Gastrocnemius medialis (tissue), 4 donors: ENCODE measurements at regions not wholly inside any gene's neighbourhood (a gene's known extent, or its start where the extent isn't known, plus 50 kb on each side); places are given as distances from the start of the nearest gene placed in this dataset.

Source experiments
- ATAC-seq, 2 donors: fragments of 150-250 bp; one replicate each; pipeline ENCODE4 v1.9.1; 2016
- DNase-seq, 2 donors: peaks; one replicate each; pipeline ENCODE4 v3.0.0-alpha.2; 2019
- H3K27ac ChIP-seq, 4 donors: fragments of 200-600 bp; sonication (generic); 1 replicate in 1 of 4; 2 replicates in 3 of 4; pipeline ENCODE4 v1.5.1; 2016 to 2018; ENCODE audit warnings: mild to moderate bottlenecking in 2 of 4, moderate library complexity in 1 of 4
- H3K27me3 ChIP-seq, 3 donors: fragments of 200-600 bp; sonication (generic) in 2 of 3; 1 replicate in 1 of 3; 2 replicates in 2 of 3; pipeline versions ENCODE4 v1.5.1 to v1.6.0; 2016 to 2019; ENCODE audit warnings: mild to moderate bottlenecking in 1 of 3, moderate library complexity in 1 of 3
- H3K36me3 ChIP-seq, 2 donors: fragments of 200-600 bp; sonication (generic) in 1 of 2; one replicate each; pipeline ENCODE4 v1.5.1; 2017 to 2018
- H3K4me1 ChIP-seq, 2 donors: fragments of 200-600 bp; sonication (generic) in 1 of 2; one replicate each; pipeline ENCODE4 v1.5.1; 2016 to 2017; ENCODE audit warnings: mild to moderate bottlenecking in 2 of 2
- H3K4me3 ChIP-seq, 4 donors: fragments of 200-600 bp; sonication (generic) in 3 of 4; 1 replicate in 1 of 4; 2 replicates in 3 of 4; pipeline ENCODE4 v1.5.1; 2016 to 2019; ENCODE audit warnings: mild to moderate bottlenecking in 2 of 4
- H3K9me3 ChIP-seq, 3 donors: fragments of 200-600 bp; sonication (generic) in 2 of 3; 1 replicate in 1 of 3; 2 replicates in 2 of 3; pipeline ENCODE4 v1.5.1; 2016 to 2019
- POLR2A ChIP-seq, 2 donors: fragments of 450-650 bp; IDR thresholded peaks; one replicate each; pipeline ENCODE4 v1.6.1; 2017; ENCODE audit warnings: antibody characterized with exemption in 2 of 2, mild to moderate bottlenecking in 2 of 2, moderate library complexity in 2 of 2
- in situ Hi-C, 4 donors: fragments of 200-750 bp; cut with MboI; loops; one replicate each; pipeline versions ENCODE4 v1.15.0 to v1.8.0; 2017; ENCODE audit warnings: low sequenced_read_pairs in 4 of 4
- intact Hi-C: fragments of 100-400 bp; cut with DNase I; formaldehyde crosslinking; loops from one replicate; pipeline ENCODE4 v1.15.1; 2023; ENCODE audit warnings: low total_unique reads
- TF ChIP-seq, protein P1 (sequence below), 5 experiments: fragments of 450-650 bp in 3 of 5; fragments of 200-600 bp in 2 of 5; sonication (generic) in 2 of 5; IDR thresholded peaks in 4 of 5; conservative IDR thresholded peaks in 1 of 5; 1 replicate in 4 of 5; 2 replicates in 1 of 5; pipeline ENCODE4 v1.5.1; 2016 to 2019; ENCODE audit warnings: antibody characterized with exemption in 5 of 5, mild to moderate bottlenecking in 3 of 5, moderate library complexity in 3 of 5

DNA sequence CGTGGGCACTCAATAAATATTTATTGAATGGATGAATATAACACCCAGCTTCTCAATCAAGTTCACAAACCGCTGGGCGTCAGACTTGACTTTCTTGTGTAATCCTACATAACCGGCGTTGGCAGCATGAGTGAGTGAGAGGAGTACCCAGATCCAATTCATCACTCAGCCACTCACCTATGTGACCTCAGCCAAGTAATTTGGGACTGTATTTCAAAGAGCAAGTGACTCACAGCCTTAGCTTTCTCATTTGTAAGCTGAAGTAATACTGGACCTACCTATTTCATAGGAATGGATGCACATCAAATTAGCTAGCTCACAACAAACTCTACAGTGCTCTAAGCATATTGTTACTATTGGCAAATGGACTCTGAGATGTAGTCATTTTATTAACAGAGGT, 53.8 kb upstream of the FAM204A start:
- no peak for TF ChIP-seq POLR2A (IDR thresholded peaks at IDR 0.05)
- TF ChIP-seq, protein P1, sequence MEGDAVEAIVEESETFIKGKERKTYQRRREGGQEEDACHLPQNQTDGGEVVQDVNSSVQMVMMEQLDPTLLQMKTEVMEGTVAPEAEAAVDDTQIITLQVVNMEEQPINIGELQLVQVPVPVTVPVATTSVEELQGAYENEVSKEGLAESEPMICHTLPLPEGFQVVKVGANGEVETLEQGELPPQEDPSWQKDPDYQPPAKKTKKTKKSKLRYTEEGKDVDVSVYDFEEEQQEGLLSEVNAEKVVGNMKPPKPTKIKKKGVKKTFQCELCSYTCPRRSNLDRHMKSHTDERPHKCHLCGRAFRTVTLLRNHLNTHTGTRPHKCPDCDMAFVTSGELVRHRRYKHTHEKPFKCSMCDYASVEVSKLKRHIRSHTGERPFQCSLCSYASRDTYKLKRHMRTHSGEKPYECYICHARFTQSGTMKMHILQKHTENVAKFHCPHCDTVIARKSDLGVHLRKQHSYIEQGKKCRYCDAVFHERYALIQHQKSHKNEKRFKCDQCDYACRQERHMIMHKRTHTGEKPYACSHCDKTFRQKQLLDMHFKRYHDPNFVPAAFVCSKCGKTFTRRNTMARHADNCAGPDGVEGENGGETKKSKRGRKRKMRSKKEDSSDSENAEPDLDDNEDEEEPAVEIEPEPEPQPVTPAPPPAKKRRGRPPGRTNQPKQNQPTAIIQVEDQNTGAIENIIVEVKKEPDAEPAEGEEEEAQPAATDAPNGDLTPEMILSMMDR (IDR thresholded peaks at IDR 0.05 in 4 of 5, conservative IDR thresholded peaks at IDR 0.05 in 1 of 5): no peak
- Histone ChIP-seq H3K9me3 (no peaks in the 10 kb centered on the region), H3K27ac (no peak overlapping the region), H3K4me1 (no peaks in the 10 kb centered on the region), H3K36me3 (no peaks in the 10 kb centered on the region), H3K27me3 (peaks cover 0 to 4% (median 0%) of the 10 kb centered on the region in 3 donors), H3K4me3 (no peak overlapping the region)
- ATAC-seq (no peak), DNase-seq (no peak)
- in situ Hi-C loops: no loop called here
- intact Hi-C loops: no loop called here

DNA sequence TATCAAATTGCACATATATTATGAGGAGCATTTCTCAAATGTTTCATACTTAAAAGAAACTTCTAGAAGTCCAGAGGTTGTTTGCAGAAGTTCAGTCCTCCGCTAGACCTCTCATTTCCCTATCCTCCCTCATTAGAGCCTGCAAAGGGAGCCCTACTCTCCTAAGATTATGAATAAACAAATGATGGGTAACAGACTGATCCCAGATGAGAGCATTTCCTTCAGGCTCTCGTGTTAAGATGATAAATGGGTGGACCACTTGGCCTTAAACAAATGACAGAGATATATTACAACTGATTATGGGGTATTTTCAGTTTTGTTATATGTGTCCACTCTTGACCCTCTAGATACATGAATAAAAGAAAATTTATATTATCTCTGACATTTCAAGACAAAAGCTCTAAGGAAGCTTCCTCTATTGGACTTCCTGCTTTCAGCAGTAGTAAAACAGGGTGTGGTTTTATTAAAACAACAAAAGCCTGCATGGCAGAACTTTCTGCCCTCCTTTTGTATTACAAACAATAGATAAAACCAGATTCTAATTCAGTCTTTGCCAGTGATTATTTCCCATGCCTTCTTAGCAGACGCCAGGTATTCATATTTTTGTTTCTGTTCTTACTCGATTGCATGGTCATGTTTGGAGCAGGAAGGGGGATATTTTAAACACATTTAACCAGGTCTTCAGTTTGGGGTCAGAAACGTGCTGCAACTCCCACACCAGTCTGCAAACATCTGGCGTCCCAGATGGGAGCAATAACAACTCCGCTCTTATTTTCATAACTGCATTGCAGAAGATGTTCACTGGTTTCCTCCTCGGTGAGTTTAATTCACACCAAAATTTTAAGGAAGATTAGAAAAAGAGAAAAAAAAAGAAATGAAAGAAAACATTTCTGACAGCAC, 52.4 kb upstream of the FAM204A start:
- H3K36me3 ChIP-seq: no peaks in the 10 kb centered on the region
- ATAC-seq (no peak), DNase-seq (no peak)
- no peak overlapping the region for H3K4me3 ChIP-seq
- H3K9me3 ChIP-seq: no peaks in the 10 kb centered on the region
- TF ChIP-seq, protein P1 (IDR thresholded peaks at IDR 0.05 in 4 of 5, conservative IDR thresholded peaks at IDR 0.05 in 1 of 5): no peak
- no peak for TF ChIP-seq POLR2A (IDR thresholded peaks at IDR 0.05)
- no peaks in the 10 kb centered on the region for H3K4me1 ChIP-seq
- in situ Hi-C loops (no loop called here), intact Hi-C loops (no loop called here)
- H3K27ac ChIP-seq: no peak overlapping the region
- peaks cover 0 to 4% (median 0%) of the 10 kb centered on the region in 3 donors for H3K27me3 ChIP-seq

DNA sequence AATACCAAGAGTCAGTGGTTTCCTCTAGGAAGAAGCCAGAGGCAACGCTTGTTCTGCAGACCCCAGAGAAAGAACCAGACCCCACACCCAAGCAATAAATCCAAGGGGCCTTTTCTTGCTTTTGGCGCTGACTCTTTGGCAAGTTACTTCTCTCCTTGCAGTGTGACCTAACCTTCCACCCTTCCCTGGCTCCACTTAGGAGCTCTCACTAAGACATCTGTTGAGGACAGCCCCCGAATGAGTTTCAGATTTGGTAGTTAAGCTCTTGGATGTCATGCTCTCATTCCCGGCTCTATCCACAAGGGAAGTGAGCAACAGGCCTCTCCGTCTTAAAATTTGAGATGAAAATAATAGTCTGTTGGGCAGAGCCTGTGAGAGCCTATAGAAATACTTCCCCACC, 50.6 kb upstream of the FAM204A start:
- DNase-seq: no peak
- no peaks in the 10 kb centered on the region for H3K36me3 ChIP-seq
- no peak overlapping the region for H3K27ac ChIP-seq
- intact Hi-C loops (no loop called here), in situ Hi-C loops (no loop called here)
- no peaks in the 10 kb centered on the region for H3K4me1 ChIP-seq
- TF ChIP-seq, protein P1 (IDR thresholded peaks at IDR 0.05 in 4 of 5, conservative IDR thresholded peaks at IDR 0.05 in 1 of 5): no peak
- TF ChIP-seq POLR2A (IDR thresholded peaks at IDR 0.05): no peak
- H3K27me3 ChIP-seq: peaks cover 0 to 4% (median 0%) of the 10 kb centered on the region in 3 donors
- H3K9me3 ChIP-seq: no peaks in the 10 kb centered on the region
- ATAC-seq: no peak
- no peak overlapping the region for H3K4me3 ChIP-seq
